ENCODE measurements at regions not wholly inside any gene's neighbourhood (a gene's known extent, or its start where the extent isn't known, plus 50 kb on each side); places are given as distances from the start of the nearest gene placed in this dataset.
A peak's percentile ranks its signal among the peaks of the same experiment; 100 is the strongest.

DNA sequence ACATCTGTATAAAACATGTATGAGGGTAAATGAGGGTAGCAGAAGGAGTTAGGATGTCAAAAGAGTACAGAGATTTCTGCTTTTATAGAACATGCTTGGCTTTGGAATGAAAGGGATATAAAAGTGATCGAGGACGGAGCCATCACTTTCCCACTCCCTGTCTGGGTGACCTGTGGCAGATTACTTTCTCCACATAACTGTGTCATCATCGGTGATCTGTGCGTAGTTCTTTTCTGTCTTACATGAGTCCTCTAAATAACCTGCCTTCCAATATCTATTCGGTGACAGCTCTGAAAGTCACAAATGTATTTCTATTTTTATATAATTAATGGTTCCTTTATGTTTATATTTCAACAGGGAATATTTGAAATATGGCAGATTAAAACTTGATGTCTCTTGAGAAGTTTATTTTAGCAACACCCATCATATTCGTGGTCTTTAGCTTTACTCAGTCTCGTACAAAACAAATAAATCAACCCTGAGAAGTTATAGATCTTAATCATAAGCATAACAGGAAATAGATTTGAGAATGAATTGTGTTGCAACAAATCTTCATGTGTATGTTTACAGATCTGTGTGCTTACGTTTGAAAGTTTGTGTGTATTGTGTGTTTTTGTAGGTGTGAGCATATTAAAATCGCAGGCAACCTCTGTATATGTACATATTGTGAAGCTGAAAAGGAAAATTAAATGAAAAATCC, 1094.3 kb downstream of the EFNB2 start:
- H3K27ac Mint-ChIP-seq = peak overlapping the region; percentile 86; the same call in 1 of the 2 replicates
- H3K9me3 Mint-ChIP-seq = no peaks in the 10 kb centered on the region; the same call in 1 of the 2 replicates
- TF ChIP-seq CTCF (IDR thresholded peaks at IDR 0.05) = no peak
- H3K36me3 Mint-ChIP-seq (ENCODE audit: low read depth) = no peaks in the 10 kb centered on the region
- no peak for DNase-seq
- peaks cover 58% of the 10 kb centered on the region; the same call in 1 of the 2 replicates for H3K4me1 Mint-ChIP-seq (ENCODE audit: low read depth)
- no peaks in the 10 kb centered on the region for H3K27me3 Mint-ChIP-seq (ENCODE audit: insufficient read depth)
- peak overlapping the region; percentile 5; the same call in 1 of the 2 replicates for H3K4me3 Mint-ChIP-seq

DNA sequence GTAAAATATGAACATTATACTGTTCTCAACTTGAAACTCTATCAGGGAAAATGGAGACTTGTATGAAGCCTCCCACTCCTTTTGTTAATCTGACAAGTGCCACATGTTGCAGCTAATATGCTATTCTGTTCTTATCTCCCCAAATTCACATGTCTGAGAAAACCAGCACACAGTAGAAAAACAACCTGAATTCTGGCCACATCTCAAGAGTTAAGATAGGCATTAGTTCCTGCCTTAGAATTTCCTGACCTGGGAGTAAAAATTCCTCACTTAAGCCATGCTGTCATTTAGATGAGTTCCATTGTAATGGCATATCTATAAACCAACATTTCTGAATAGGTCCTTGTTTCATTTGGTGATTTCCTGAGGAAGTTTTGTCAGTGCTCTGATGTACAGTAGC, 1098.5 kb downstream of the EFNB2 start:
- no peak overlapping the region for H3K27ac Mint-ChIP-seq
- no peaks in the 10 kb centered on the region; the same call in 1 of the 2 replicates for H3K9me3 Mint-ChIP-seq
- DNase-seq = no peak
- no peak overlapping the region for H3K4me3 Mint-ChIP-seq
- TF ChIP-seq CTCF (IDR thresholded peaks at IDR 0.05) = no peak
- H3K4me1 Mint-ChIP-seq (ENCODE audit: low read depth) = peaks cover 51% of the 10 kb centered on the region; the same call in 1 of the 2 replicates
- H3K27me3 Mint-ChIP-seq (ENCODE audit: insufficient read depth) = no peaks in the 10 kb centered on the region
- H3K36me3 Mint-ChIP-seq (ENCODE audit: low read depth) = no peaks in the 10 kb centered on the region

GRCh38 chr13:105432438-105432837, 1103.0 kb downstream of the EFNB2 start:
- Mint-ChIP-seq H3K9me3 (no peaks in the 10 kb centered on the region; the same call in 1 of the 2 replicates), H3K27ac (no peak overlapping the region), H3K4me3 (no peak overlapping the region), H3K4me1 (ENCODE audit: low read depth) (peaks cover 43% of the 10 kb centered on the region; the same call in 1 of the 2 replicates), H3K27me3 (ENCODE audit: insufficient read depth) (no peaks in the 10 kb centered on the region), H3K36me3 (ENCODE audit: low read depth) (no peaks in the 10 kb centered on the region)
- no peak for DNase-seq
- TF ChIP-seq CTCF (IDR thresholded peaks at IDR 0.05) = no peak

GRCh38 chr13:105428811-105429210, 1106.7 kb downstream of the EFNB2 start:
- peak overlapping the region; percentile 22; the same call in 1 of the 2 replicates for H3K4me3 Mint-ChIP-seq
- no peaks in the 10 kb centered on the region for H3K27me3 Mint-ChIP-seq (ENCODE audit: insufficient read depth)
- DNase-seq = no peak
- H3K36me3 Mint-ChIP-seq (ENCODE audit: low read depth) = no peaks in the 10 kb centered on the region
- H3K27ac Mint-ChIP-seq = peak overlapping the region; percentile 32; the same call in 1 of the 2 replicates
- no peak for TF ChIP-seq CTCF (IDR thresholded peaks at IDR 0.05)
- H3K9me3 Mint-ChIP-seq = no peaks in the 10 kb centered on the region
- H3K4me1 Mint-ChIP-seq (ENCODE audit: low read depth) = peaks cover 14% of the 10 kb centered on the region; the same call in 1 of the 2 replicates

- TF ChIP-seq CTCF (IDR thresholded peaks at IDR 0.05) = no peak
- H3K9me3 Mint-ChIP-seq = no peaks in the 10 kb centered on the region; the same call in 1 of the 2 replicates
- H3K4me1 Mint-ChIP-seq (ENCODE audit: low read depth) = peaks cover 14% of the 10 kb centered on the region; the same call in 1 of the 2 replicates
- no peak overlapping the region for H3K27ac Mint-ChIP-seq
- no peaks in the 10 kb centered on the region for H3K27me3 Mint-ChIP-seq (ENCODE audit: insufficient read depth)
- H3K4me3 Mint-ChIP-seq = no peak overlapping the region
- DNase-seq = no peak
- H3K36me3 Mint-ChIP-seq (ENCODE audit: low read depth) = no peaks in the 10 kb centered on the region
Observed at GRCh38 chr13:105426441-105426840, 1109.0 kb downstream of the EFNB2 start.
